ENCODE measurements at regions not wholly inside any gene's neighbourhood (a gene's known extent, or its start where the extent isn't known, plus 50 kb on each side); places are given as distances from the start of the nearest gene placed in this dataset.

- TF ChIP-seq ATF3 (IDR thresholded peaks at IDR 0.05; ENCODE audit: insufficient read depth, low read depth, low read length) (no peak), POLR2AphosphoS5 (IDR thresholded peaks at IDR 0.05; ENCODE audit: low read depth, low read length) (no peak), HDAC6 (IDR thresholded peaks at IDR 0.05; ENCODE audit: low read depth, low read length) (no peak), GABPA (IDR thresholded peaks at IDR 0.05; ENCODE audit: borderline replicate concordance, insufficient read depth, low read length) (no peak), RXRA (IDR thresholded peaks at IDR 0.05; ENCODE audit: insufficient read depth, low read depth, low read length) (no peak), POU5F1 (IDR thresholded peaks at IDR 0.05; ENCODE audit: low read depth, low read length) (no peak), PHF8 (conservative IDR thresholded peaks at IDR 0.05; ENCODE audit: low read depth, low read length) (no peak)
These were observed 148.4 kb upstream of the FAM20C start (continued) for GRCh38 chr7:43791-44540.

All from H1 (cell line).